OCI-LY3 (cell line): ENCODE measurements at regions not wholly inside any gene's neighbourhood (a gene's known extent, or its start where the extent isn't known, plus 50 kb on each side); places are given as distances from the start of the nearest gene placed in this dataset.

ENCODE experiments used
- H2AFZ ChIP-seq: fragments of 200-600, 300-600 bp; shearing (Covaris generic); 2 replicates; pipeline ENCODE4 v1.6.0; 2014; ENCODE audit warnings: antibody characterized with exemption, low read depth, low read length
- H3K27ac ChIP-seq: fragments of 200-600, 300-600 bp; sonication (generic); 2 replicates; pipeline ENCODE4 v1.5.1; 2014; ENCODE audit warnings: mild to moderate bottlenecking, low read length, moderate library complexity, mixed read lengths
- H3K27me3 ChIP-seq: fragments of 200-600, 300-600 bp; sonication (generic); 2 replicates; pipeline ENCODE4 v1.6.1; 2014; ENCODE audit warnings: low read depth, low read length, mixed read lengths
- H3K36me3 ChIP-seq: fragments of 200-600, 300-600 bp; sonication (generic); replicated peaks from 2 replicates; pipeline ENCODE3; 2014; ENCODE audit warnings: low read depth, low read length, mixed read lengths
- H3K4me1 ChIP-seq: fragments of 300-600, 200-600 bp; sonication (generic); 2 replicates; pipeline ENCODE4 v1.6.1; 2014; ENCODE audit warnings: low read length, mixed read lengths
- H3K4me2 ChIP-seq: fragments of 200-600, 300-600 bp; sonication (generic); 2 replicates; pipeline ENCODE4 v1.6.1; 2014; ENCODE audit warnings: low read length, mixed read lengths
- H3K4me3 ChIP-seq: fragments of 300-600, 200-600 bp; sonication (generic); 2 replicates; pipeline ENCODE4 v1.5.1; 2014; ENCODE audit warnings: antibody characterized with exemption, mild to moderate bottlenecking, low read length, moderate library complexity
- H3K79me2 ChIP-seq: fragments of 300-600, 200-600 bp; shearing (Covaris generic); 2 replicates; pipeline ENCODE4 v1.6.1; 2014; ENCODE audit warnings: mild to moderate bottlenecking, low read length, mixed read lengths
- H3K9ac ChIP-seq: fragments of 300-600, 200-600 bp; shearing (Covaris generic); 2 replicates; pipeline ENCODE4 v1.6.0; 2014; ENCODE audit warnings: mild to moderate bottlenecking, low read length, moderate library complexity
- H3K9me3 ChIP-seq: fragments of 200-600, 300-600 bp; shearing (Covaris generic); 2 replicates; pipeline ENCODE4 v1.6.1; 2014; ENCODE audit warnings: low read length, mixed read lengths; ENCODE audit not compliant: insufficient read depth
- H4K20me1 ChIP-seq: fragments of 200-600, 300-600 bp; sonication (generic); 2 replicates; pipeline ENCODE4 v1.6.1; 2016; ENCODE audit warnings: low read length, mixed read lengths; ENCODE audit not compliant: insufficient read depth
- CTCF ChIP-seq: fragments of 200-600, 300-600 bp; sonication (generic); IDR thresholded peaks from 2 replicates; pipeline ENCODE4 v1.5.1; 2014; ENCODE audit warnings: antibody characterized with exemption, low read length, low read depth
- EZH2phosphoT487 ChIP-seq: fragments of 200-600 bp; shearing (Covaris generic); IDR thresholded peaks from 2 replicates; pipeline ENCODE4 v1.6.1; 2018; ENCODE audit warnings: antibody characterized with exemption, mixed run types, low read depth

GRCh38 chr12:67451206-67451605 is 182.0 kb downstream of the CAND1 start:
- Histone ChIP-seq H3K4me1 (peaks cover 56% of the 10 kb centered on the region), H3K9me3 (peaks cover 24% of the 10 kb centered on the region), H3K4me2 (peak overlapping the region; percentile 76; the same call in 1 of the 2 replicates), H3K9ac (no peak overlapping the region; the same call in 1 of the 2 replicates), H3K36me3 (peaks cover 38% of the 10 kb centered on the region), H2AFZ (no peak overlapping the region), H4K20me1 (no peaks in the 10 kb centered on the region), H3K4me3 (no peak overlapping the region), H3K79me2 (no peaks in the 10 kb centered on the region), H3K27ac (peak overlapping the region; percentile 94), H3K27me3 (no peaks in the 10 kb centered on the region)
- TF ChIP-seq CTCF (no peak), EZH2phosphoT487 (no peak)

- Histone ChIP-seq H4K20me1 (no peaks in the 10 kb centered on the region), H3K27me3 (no peaks in the 10 kb centered on the region), H3K4me2 (peak overlapping the region; percentile 76), H3K36me3 (peaks cover 38% of the 10 kb centered on the region), H3K9me3 (peaks cover 24% of the 10 kb centered on the region), H3K4me1 (peaks cover 65% of the 10 kb centered on the region), H3K9ac (peak overlapping the region; percentile 21; the same call in 1 of the 2 replicates), H3K27ac (peak overlapping the region; percentile 94), H3K79me2 (no peaks in the 10 kb centered on the region), H2AFZ (no peak overlapping the region), H3K4me3 (peak overlapping the region; percentile 46; the same call in 1 of the 2 replicates)
- TF ChIP-seq EZH2phosphoT487: peak; percentile 89
- TF ChIP-seq CTCF: no peak
Observed at GRCh38 chr12:67452119-67452805, 183.1 kb downstream of the CAND1 start.

- Histone ChIP-seq H2AFZ (no peak overlapping the region), H3K36me3 (peaks cover 38% of the 10 kb centered on the region), H3K4me2 (peak overlapping the region; percentile 76)
Observed at GRCh38 chr12:67453191-67453590, 184.0 kb downstream of the CAND1 start.

More at GRCh38 chr12:67453191-67453590, 184.0 kb downstream of the CAND1 start:
- TF ChIP-seq CTCF: no peak
- Histone ChIP-seq H4K20me1 (no peaks in the 10 kb centered on the region), H3K4me3 (peak overlapping the region; percentile 6; the same call in 1 of the 2 replicates), H3K79me2 (no peaks in the 10 kb centered on the region), H3K9me3 (peaks cover 24% of the 10 kb centered on the region), H3K9ac (no peak overlapping the region; the same call in 1 of the 2 replicates), H3K4me1 (peaks cover 72% of the 10 kb centered on the region), H3K27ac (peak overlapping the region; percentile 94), H3K27me3 (no peaks in the 10 kb centered on the region)
